Peyer's patch (tissue), 4 donors: ENCODE measurements at regions not wholly inside any gene's neighbourhood (a gene's known extent, or its start where the extent isn't known, plus 50 kb on each side); places are given as distances from the start of the nearest gene placed in this dataset.
"Not testable (repeated sequence)": the region's sequence is repeated elsewhere in the genome, so short reads cannot be mapped to it uniquely, and the experiment has no call there.

ENCODE experiments used
- DNase-seq, 3 donors: peaks; one replicate each; pipeline ENCODE4 v3.0.0-alpha.2; 2017 to 2019
- H3K27ac ChIP-seq, 4 donors: fragments of 200-600 bp; sonication (generic); one replicate each; pipeline ENCODE4 v1.5.1; 2016 to 2019
- H3K27me3 ChIP-seq, 2 donors: fragments of 200-600 bp; sonication (generic); one replicate each; pipeline ENCODE4 v1.5.1; 2019
- H3K36me3 ChIP-seq, 3 donors: fragments of 200-600 bp; sonication (generic); one replicate each; pipeline ENCODE4 v1.5.1; 2016 to 2019
- H3K4me1 ChIP-seq, 4 donors: fragments of 200-600 bp; sonication (generic); one replicate each; pipeline ENCODE4 v1.5.1; 2016 to 2019
- H3K4me3 ChIP-seq, 4 donors: fragments of 200-600 bp; sonication (generic); 1 replicate in 3 of 4; 2 replicates in 1 of 4; pipeline ENCODE4 v1.5.1; 2016 to 2019; ENCODE audit warnings: mild to moderate bottlenecking in 1 of 4
- H3K9me3 ChIP-seq, 4 donors: fragments of 200-600 bp; sonication (generic); one replicate each; pipeline ENCODE4 v1.5.1; 2016 to 2019; ENCODE audit warnings: mild to moderate bottlenecking in 1 of 4
- POLR2A ChIP-seq, 2 donors: fragments of 450-650 bp; IDR thresholded peaks; one replicate each; pipeline ENCODE4 v1.5.1; 2017; ENCODE audit warnings: antibody characterized with exemption in 2 of 2, mild to moderate bottlenecking in 2 of 2, moderate library complexity in 2 of 2
- TF ChIP-seq, protein P1 (sequence below), 6 experiments: fragments of 450-650 bp in 4 of 6; fragments of 200-600 bp in 2 of 6; sonication (generic) in 1 of 6; IDR thresholded peaks; one replicate each; pipeline ENCODE4 v1.5.1; 2017 to 2019; ENCODE audit warnings: antibody characterized with exemption in 6 of 6, mild to moderate bottlenecking in 3 of 6, moderate library complexity in 1 of 6

DNA sequence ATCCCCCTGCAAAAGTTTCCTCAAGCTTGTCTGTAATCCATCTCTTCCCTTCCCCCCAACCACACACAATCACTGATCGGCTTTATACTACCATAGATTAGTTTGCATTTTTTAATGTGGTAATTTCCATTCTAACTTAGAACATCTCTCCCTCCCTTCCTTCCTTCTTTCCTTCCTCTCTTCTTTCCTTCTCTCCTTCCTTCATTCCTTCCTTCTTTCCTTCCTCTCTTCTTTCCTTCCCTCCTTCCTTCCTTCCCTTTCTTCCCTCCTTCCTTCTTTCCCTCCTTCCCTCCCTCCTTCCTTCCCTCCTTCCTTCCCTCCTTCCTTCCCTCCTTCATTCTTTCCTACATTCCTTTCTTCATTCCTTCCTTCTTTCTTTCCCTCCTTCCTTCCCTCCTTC, 166.2 kb upstream of the MSX2 start:
- Histone ChIP-seq H3K36me3 (no peaks in the 10 kb centered on the region), H3K27ac (no peak overlapping the region), H3K4me1 (no peaks in the 10 kb centered on the region), H3K9me3 (no peaks in the 10 kb centered on the region), H3K4me3 (no peak overlapping the region), H3K27me3 (no peaks in the 10 kb centered on the region)
- TF ChIP-seq, protein P1, sequence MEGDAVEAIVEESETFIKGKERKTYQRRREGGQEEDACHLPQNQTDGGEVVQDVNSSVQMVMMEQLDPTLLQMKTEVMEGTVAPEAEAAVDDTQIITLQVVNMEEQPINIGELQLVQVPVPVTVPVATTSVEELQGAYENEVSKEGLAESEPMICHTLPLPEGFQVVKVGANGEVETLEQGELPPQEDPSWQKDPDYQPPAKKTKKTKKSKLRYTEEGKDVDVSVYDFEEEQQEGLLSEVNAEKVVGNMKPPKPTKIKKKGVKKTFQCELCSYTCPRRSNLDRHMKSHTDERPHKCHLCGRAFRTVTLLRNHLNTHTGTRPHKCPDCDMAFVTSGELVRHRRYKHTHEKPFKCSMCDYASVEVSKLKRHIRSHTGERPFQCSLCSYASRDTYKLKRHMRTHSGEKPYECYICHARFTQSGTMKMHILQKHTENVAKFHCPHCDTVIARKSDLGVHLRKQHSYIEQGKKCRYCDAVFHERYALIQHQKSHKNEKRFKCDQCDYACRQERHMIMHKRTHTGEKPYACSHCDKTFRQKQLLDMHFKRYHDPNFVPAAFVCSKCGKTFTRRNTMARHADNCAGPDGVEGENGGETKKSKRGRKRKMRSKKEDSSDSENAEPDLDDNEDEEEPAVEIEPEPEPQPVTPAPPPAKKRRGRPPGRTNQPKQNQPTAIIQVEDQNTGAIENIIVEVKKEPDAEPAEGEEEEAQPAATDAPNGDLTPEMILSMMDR (IDR thresholded peaks at IDR 0.05) = no peak
- TF ChIP-seq POLR2A (IDR thresholded peaks at IDR 0.05) = no peak
- DNase-seq = no peak

- Histone ChIP-seq H3K9me3 (no peaks in the 10 kb centered on the region), H3K27ac (no peak overlapping the region), H3K4me1 (no peaks in the 10 kb centered on the region), H3K27me3 (no peaks in the 10 kb centered on the region), H3K4me3 (no peak overlapping the region), H3K36me3 (no peaks in the 10 kb centered on the region)
- no peak for TF ChIP-seq POLR2A (IDR thresholded peaks at IDR 0.05)
- TF ChIP-seq, protein P1 (IDR thresholded peaks at IDR 0.05) = no peak
- no peak for DNase-seq
These were observed 165.2 kb upstream of the MSX2 start for GRCh38 chr5:174559141-174559540.

- Histone ChIP-seq H3K4me1 (no peaks in the 10 kb centered on the region), H3K27ac (no peak overlapping the region), H3K36me3 (no peaks in the 10 kb centered on the region), H3K4me3 (no peak overlapping the region), H3K27me3 (no peaks in the 10 kb centered on the region), H3K9me3 (no peaks in the 10 kb centered on the region)
- DNase-seq = no peak
- no peak for TF ChIP-seq POLR2A (IDR thresholded peaks at IDR 0.05)
- TF ChIP-seq, protein P1 (IDR thresholded peaks at IDR 0.05) = no peak
These were observed 164.8 kb upstream of the MSX2 start for GRCh38 chr5:174559566-174560090.

- Histone ChIP-seq H3K36me3 (no peaks in the 10 kb centered on the region), H3K27me3 (no peaks in the 10 kb centered on the region), H3K9me3 (no peaks in the 10 kb centered on the region), H3K27ac (no peak overlapping the region), H3K4me3 (no peak overlapping the region), H3K4me1 (no peaks in the 10 kb centered on the region)
- no peak for TF ChIP-seq POLR2A (IDR thresholded peaks at IDR 0.05)
- TF ChIP-seq, protein P1 (IDR thresholded peaks at IDR 0.05) = no peak
- no peak for DNase-seq
These were observed 163.5 kb upstream of the MSX2 start for GRCh38 chr5:174560861-174561260.

- DNase-seq = not testable (repeated sequence)
These were observed 161.3 kb upstream of the MSX2 start for GRCh38 chr5:174563040-174563439.

GRCh38 chr5:174563899-174564298, 160.5 kb upstream of the MSX2 start:
- H3K4me1 ChIP-seq = no peaks in the 10 kb centered on the region
- H3K4me3 ChIP-seq = no peak overlapping the region
- TF ChIP-seq POLR2A (IDR thresholded peaks at IDR 0.05) = no peak
- TF ChIP-seq, protein P1 (IDR thresholded peaks at IDR 0.05) = no peak
- H3K27me3 ChIP-seq = no peaks in the 10 kb centered on the region
- no peak for DNase-seq
- no peaks in the 10 kb centered on the region for H3K9me3 ChIP-seq
- no peaks in the 10 kb centered on the region for H3K36me3 ChIP-seq
- H3K27ac ChIP-seq = no peak overlapping the region

More at GRCh38 chr5:174563040-174563439, 161.3 kb upstream of the MSX2 start:
- not testable (repeated sequence) for H3K27me3 ChIP-seq, H3K36me3 ChIP-seq, H3K4me1 ChIP-seq, H3K4me3 ChIP-seq, H3K27ac ChIP-seq, H3K9me3 ChIP-seq
